ENCODE measurements at regions not wholly inside any gene's neighbourhood (a gene's known extent, or its start where the extent isn't known, plus 50 kb on each side); places are given as distances from the start of the nearest gene placed in this dataset.

- no peak overlapping the region for H2AFZ ChIP-seq (ENCODE audit: low read length)
Measured at GRCh38 chr1:91073299-91073698, 51.5 kb upstream of the ZNF644 start.

GRCh38 chr1:91071838-91072237, 50.0 kb upstream of the ZNF644 start:
- DNase-seq = no peak
- no peak overlapping the region for H3K27ac ChIP-seq (ENCODE audit: low read length)
- no peak overlapping the region for H3K9ac ChIP-seq (ENCODE audit: low read length)
- no peak for TF ChIP-seq EZH2 (optimal IDR thresholded peaks at IDR 0.05; ENCODE audit: low read depth, low read length)
- H3K79me2 ChIP-seq (ENCODE audit: low read length) = no peaks in the 10 kb centered on the region
- H3K4me1 ChIP-seq (ENCODE audit: low read length) = no peaks in the 10 kb centered on the region
- H4K20me1 ChIP-seq (ENCODE audit: insufficient read depth, low read length) = no peaks in the 10 kb centered on the region
- no peak overlapping the region for H3K4me3 ChIP-seq (ENCODE audit: low read length)
- no peaks in the 10 kb centered on the region for H3K36me3 ChIP-seq (replicated peaks; ENCODE audit: insufficient read depth, low read length)
- no peaks in the 10 kb centered on the region for H3F3A ChIP-seq (ENCODE audit: insufficient read depth, low read length)
- no peaks in the 10 kb centered on the region for H3K27me3 ChIP-seq (replicated peaks; ENCODE audit: insufficient read depth, low read length)
- H3K9me2 ChIP-seq (replicated peaks; ENCODE audit: insufficient read depth, low read length) = no peaks in the 10 kb centered on the region
- H2AFZ ChIP-seq (ENCODE audit: low read length) = no peak overlapping the region
- H3K4me2 ChIP-seq (ENCODE audit: low read depth, low read length) = no peak overlapping the region
- H3K9me3 ChIP-seq (replicated peaks; ENCODE audit: insufficient read depth, low read length) = no peaks in the 10 kb centered on the region

More at GRCh38 chr1:91073299-91073698, 51.5 kb upstream of the ZNF644 start:
- TF ChIP-seq EZH2 (optimal IDR thresholded peaks at IDR 0.05; ENCODE audit: low read depth, low read length) = no peak
- TF ChIP-seq CTCF (IDR thresholded peaks at IDR 0.05; ENCODE audit: low read length) = no peak
- TF ChIP-seq EZH2phosphoT487 (IDR thresholded peaks at IDR 0.05; ENCODE audit: low read length) = no peak
- H3K9ac ChIP-seq (ENCODE audit: low read length) = no peak overlapping the region
- H3K4me2 ChIP-seq (ENCODE audit: low read depth, low read length) = no peak overlapping the region
- no peaks in the 10 kb centered on the region for H3K9me2 ChIP-seq (replicated peaks; ENCODE audit: insufficient read depth, low read length)
- H3K4me3 ChIP-seq (ENCODE audit: low read length) = no peak overlapping the region
- no peaks in the 10 kb centered on the region for H3K79me2 ChIP-seq (ENCODE audit: low read length)
- H3F3A ChIP-seq (ENCODE audit: insufficient read depth, low read length) = no peaks in the 10 kb centered on the region
- no peaks in the 10 kb centered on the region for H3K9me3 ChIP-seq (replicated peaks; ENCODE audit: insufficient read depth, low read length)
- no peaks in the 10 kb centered on the region for H3K36me3 ChIP-seq (replicated peaks; ENCODE audit: insufficient read depth, low read length)
- no peaks in the 10 kb centered on the region for H3K4me1 ChIP-seq (ENCODE audit: low read length)
- no peak for DNase-seq
- no peak overlapping the region for H3K27ac ChIP-seq (ENCODE audit: low read length)
- H4K20me1 ChIP-seq (ENCODE audit: insufficient read depth, low read length) = no peaks in the 10 kb centered on the region
- no peaks in the 10 kb centered on the region for H3K27me3 ChIP-seq (replicated peaks; ENCODE audit: insufficient read depth, low read length)

Measured in MM.1S (cell line).